Astrocyte (in vitro differentiated cells and primary cell): ENCODE measurements at regions not wholly inside any gene's neighbourhood (a gene's known extent, or its start where the extent isn't known, plus 50 kb on each side); places are given as distances from the start of the nearest gene placed in this dataset.

ENCODE experiments used
- DNase-seq: peaks from one replicate; pipeline ENCODE4 v3.0.0-alpha.2; 2010; ENCODE audit warnings: low read depth
- FAIRE-seq: peaks from 2 replicates; lab custom pipeline; 2011; peaks lifted over from hg19 to GRCh38; lab: Jason Lieb, UNC
- H2AFZ ChIP-seq: 2 replicates; pipeline ENCODE4 v1.6.0; 2012; ENCODE audit warnings: low read depth, low read length, inconsistent platforms
- H3K27ac ChIP-seq: 2 replicates; pipeline ENCODE4 v1.5.1; 2011; ENCODE audit warnings: low read depth, low read length, inconsistent platforms
- H3K27me3 ChIP-seq: 2 replicates; pipeline ENCODE4 v1.6.0; 2011; ENCODE audit warnings: low read length, inconsistent platforms; ENCODE audit not compliant: insufficient read depth
- H3K36me3 ChIP-seq: 2 replicates; pipeline ENCODE4 v1.5.1; 2011; ENCODE audit warnings: low read length, inconsistent platforms; ENCODE audit not compliant: insufficient read depth
- H3K4me1 ChIP-seq: 2 replicates; pipeline ENCODE4 v1.5.1; 2011; ENCODE audit warnings: low read length, inconsistent platforms; ENCODE audit not compliant: insufficient read depth
- H3K4me2 ChIP-seq: 2 replicates; pipeline ENCODE4 v1.6.0; 2012; ENCODE audit warnings: low read length, inconsistent platforms
- H3K4me3 ChIP-seq: 2 replicates; pipeline ENCODE4 v1.5.1; 2011; ENCODE audit warnings: low read depth, mild to moderate bottlenecking, low read length, inconsistent platforms; ENCODE audit not compliant: insufficient read depth
- H3K79me2 ChIP-seq: 2 replicates; pipeline ENCODE4 v1.6.0; 2012; ENCODE audit warnings: mild to moderate bottlenecking, low read length, inconsistent platforms; ENCODE audit not compliant: insufficient read depth
- H3K9ac ChIP-seq: 2 replicates; pipeline ENCODE4 v1.6.0; 2012; ENCODE audit warnings: mild to moderate bottlenecking, low read length, inconsistent platforms
- H3K9me3 ChIP-seq: 2 replicates; pipeline ENCODE4 v1.5.1; 2012; ENCODE audit warnings: low read depth, mild to moderate bottlenecking, low read length, inconsistent platforms; ENCODE audit not compliant: insufficient read depth
- H4K20me1 ChIP-seq: 2 replicates; pipeline ENCODE4 v1.6.0; 2012; ENCODE audit warnings: low read length, inconsistent platforms; ENCODE audit not compliant: insufficient read depth
- H3K27ac Mint-ChIP-seq: one replicate; pipeline ENCODE4 v1.8.0; 2021; ENCODE audit warnings: mild to moderate bottlenecking, mixed read lengths; ENCODE audit not compliant: unreplicated experiment
- H3K27me3 Mint-ChIP-seq: one replicate; pipeline ENCODE4 v1.8.0; 2021; ENCODE audit warnings: low read depth, mixed read lengths; ENCODE audit not compliant: unreplicated experiment
- H3K36me3 Mint-ChIP-seq: one replicate; pipeline ENCODE4 v1.8.0; 2021; ENCODE audit warnings: low read depth, mixed read lengths; ENCODE audit not compliant: unreplicated experiment
- H3K4me1 Mint-ChIP-seq: one replicate; pipeline ENCODE4 v1.8.0; 2021; ENCODE audit warnings: low read depth, mixed read lengths; ENCODE audit not compliant: unreplicated experiment
- H3K4me3 Mint-ChIP-seq: one replicate; pipeline ENCODE4 v1.8.0; 2021; ENCODE audit warnings: mild to moderate bottlenecking, moderate library complexity, mixed read lengths; ENCODE audit not compliant: unreplicated experiment
- H3K9me3 Mint-ChIP-seq: one replicate; pipeline ENCODE4 v1.8.0; 2021; ENCODE audit warnings: mild to moderate bottlenecking, mixed read lengths; ENCODE audit not compliant: unreplicated experiment
- EZH2 ChIP-seq: IDR thresholded peaks from 2 replicates; pipeline ENCODE4 v1.6.1; 2012; ENCODE audit warnings: mild to moderate bottlenecking, low read length, inconsistent platforms; ENCODE audit not compliant: insufficient read depth
- TF ChIP-seq, protein P1 (sequence below): IDR thresholded peaks from 2 replicates; pipeline ENCODE4 v1.5.1; 2011; ENCODE audit warnings: low read depth, mild to moderate bottlenecking, inconsistent platforms, low read length, moderate library complexity; ENCODE audit not compliant: insufficient read depth

DNA sequence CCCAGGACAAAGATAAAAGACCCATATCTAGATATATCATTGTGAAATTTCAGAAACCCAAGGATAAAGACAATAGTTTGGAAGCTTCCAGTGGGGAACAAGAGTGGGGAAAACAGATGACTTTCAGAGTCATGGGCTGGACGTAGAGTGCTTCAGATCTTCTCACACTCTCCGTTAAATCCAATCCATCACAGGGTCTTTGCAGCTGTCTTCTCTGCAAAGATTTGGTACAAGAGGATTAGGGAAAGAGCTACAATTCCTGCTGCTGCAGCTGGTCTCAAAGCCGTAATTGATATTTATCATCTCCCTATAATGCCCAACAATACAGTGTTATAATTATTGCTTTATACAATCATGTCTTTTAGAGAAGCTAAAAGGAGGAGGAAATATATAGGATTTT lies 63.4 kb upstream of the CLPB start:
- no peaks in the 10 kb centered on the region for H4K20me1 ChIP-seq
- no peaks in the 10 kb centered on the region for H3K4me1 ChIP-seq
- FAIRE-seq (no peak), DNase-seq (no peak)
- no peaks in the 10 kb centered on the region for H3K36me3 Mint-ChIP-seq
- no peak overlapping the region for H3K27ac Mint-ChIP-seq
- H3K27me3 Mint-ChIP-seq, result peaks cover 5% of the 10 kb centered on the region
- no peak overlapping the region for H3K4me2 ChIP-seq
- peaks cover 4% of the 10 kb centered on the region for H3K4me1 Mint-ChIP-seq
- no peaks in the 10 kb centered on the region for H3K36me3 ChIP-seq
- peaks cover 10% of the 10 kb centered on the region for H3K9me3 Mint-ChIP-seq
- H3K9ac ChIP-seq, result no peak overlapping the region
- TF ChIP-seq, protein P1, sequence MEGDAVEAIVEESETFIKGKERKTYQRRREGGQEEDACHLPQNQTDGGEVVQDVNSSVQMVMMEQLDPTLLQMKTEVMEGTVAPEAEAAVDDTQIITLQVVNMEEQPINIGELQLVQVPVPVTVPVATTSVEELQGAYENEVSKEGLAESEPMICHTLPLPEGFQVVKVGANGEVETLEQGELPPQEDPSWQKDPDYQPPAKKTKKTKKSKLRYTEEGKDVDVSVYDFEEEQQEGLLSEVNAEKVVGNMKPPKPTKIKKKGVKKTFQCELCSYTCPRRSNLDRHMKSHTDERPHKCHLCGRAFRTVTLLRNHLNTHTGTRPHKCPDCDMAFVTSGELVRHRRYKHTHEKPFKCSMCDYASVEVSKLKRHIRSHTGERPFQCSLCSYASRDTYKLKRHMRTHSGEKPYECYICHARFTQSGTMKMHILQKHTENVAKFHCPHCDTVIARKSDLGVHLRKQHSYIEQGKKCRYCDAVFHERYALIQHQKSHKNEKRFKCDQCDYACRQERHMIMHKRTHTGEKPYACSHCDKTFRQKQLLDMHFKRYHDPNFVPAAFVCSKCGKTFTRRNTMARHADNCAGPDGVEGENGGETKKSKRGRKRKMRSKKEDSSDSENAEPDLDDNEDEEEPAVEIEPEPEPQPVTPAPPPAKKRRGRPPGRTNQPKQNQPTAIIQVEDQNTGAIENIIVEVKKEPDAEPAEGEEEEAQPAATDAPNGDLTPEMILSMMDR, result no peak
- no peak for TF ChIP-seq EZH2
- H3K27ac ChIP-seq, result no peak overlapping the region
- H3K79me2 ChIP-seq, result no peaks in the 10 kb centered on the region
- no peak overlapping the region for H2AFZ ChIP-seq
- peaks cover 3% of the 10 kb centered on the region for H3K27me3 ChIP-seq
- H3K4me3 Mint-ChIP-seq, result no peak overlapping the region
- H3K9me3 ChIP-seq, result no peaks in the 10 kb centered on the region
- H3K4me3 ChIP-seq, result no peak overlapping the region

DNA sequence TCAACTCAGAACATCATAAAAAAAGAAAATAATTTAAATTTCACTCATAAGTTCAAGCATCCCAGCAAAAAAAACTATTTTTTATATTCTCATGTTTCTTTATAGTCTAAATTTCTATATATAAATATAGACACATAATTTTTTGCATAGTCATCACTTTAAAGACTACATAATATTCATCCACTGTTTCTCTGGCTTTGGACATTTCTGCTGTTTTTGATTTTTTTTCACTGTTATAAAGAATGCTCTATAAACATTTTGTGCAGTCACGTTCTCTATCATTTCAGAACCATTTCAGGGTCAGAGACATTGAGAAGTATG lies 59.7 kb upstream of the CLPB start:
- TF ChIP-seq, protein P1, result no peak
- TF ChIP-seq EZH2, result no peak
- H3K9me3 ChIP-seq, result no peaks in the 10 kb centered on the region
- H3K9ac ChIP-seq, result no peak overlapping the region
- peaks cover 3% of the 10 kb centered on the region for H3K27me3 ChIP-seq
- H3K4me3 ChIP-seq, result no peak overlapping the region
- Mint-ChIP-seq H3K36me3 (no peaks in the 10 kb centered on the region), H3K27me3 (peaks cover 5% of the 10 kb centered on the region), H3K27ac (no peak overlapping the region), H3K4me1 (peaks cover 4% of the 10 kb centered on the region), H3K4me3 (no peak overlapping the region), H3K9me3 (no peaks in the 10 kb centered on the region)
- DNase-seq (no peak), FAIRE-seq (no peak)
- no peaks in the 10 kb centered on the region for H3K36me3 ChIP-seq
- H2AFZ ChIP-seq, result no peak overlapping the region
- no peak overlapping the region for H3K27ac ChIP-seq
- no peak overlapping the region for H3K4me2 ChIP-seq
- no peaks in the 10 kb centered on the region for H4K20me1 ChIP-seq
- H3K79me2 ChIP-seq, result no peaks in the 10 kb centered on the region
- H3K4me1 ChIP-seq, result no peaks in the 10 kb centered on the region

DNA sequence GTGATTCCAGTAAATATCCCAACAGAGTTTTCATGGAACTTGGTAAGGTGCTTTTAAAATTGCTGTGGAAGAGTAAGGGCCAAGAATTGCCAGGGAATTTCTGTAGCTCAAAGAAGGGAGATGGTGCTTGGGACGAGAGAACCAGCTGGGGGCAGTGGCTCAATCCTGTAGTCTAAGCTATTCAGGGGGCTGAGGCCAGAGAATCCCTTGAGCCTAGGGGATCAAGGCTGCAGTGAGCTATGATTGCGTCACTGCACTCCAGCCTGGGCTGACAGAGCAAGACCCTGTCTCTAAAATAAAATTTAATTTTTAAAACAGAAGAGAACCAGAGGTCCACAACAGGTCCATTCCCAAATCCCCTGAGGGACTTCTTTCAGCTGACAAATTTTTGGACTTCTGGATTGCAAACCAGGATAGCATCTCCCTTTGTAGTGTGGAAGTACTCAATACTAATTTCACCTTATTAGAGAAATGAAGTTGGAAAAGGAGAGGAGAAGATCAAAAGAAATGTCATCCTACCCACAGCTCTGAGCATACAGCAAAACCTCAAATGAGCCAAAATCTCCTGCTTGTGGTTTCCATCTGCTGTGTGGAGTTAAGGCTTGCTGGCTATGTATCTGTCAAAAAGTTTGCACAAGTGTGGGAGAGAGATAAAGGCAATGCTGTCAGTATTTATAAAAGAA lies 59.2 kb upstream of the CLPB start:
- H4K20me1 ChIP-seq, result no peaks in the 10 kb centered on the region
- H3K79me2 ChIP-seq, result no peaks in the 10 kb centered on the region
- no peaks in the 10 kb centered on the region for H3K4me1 ChIP-seq
- H3K36me3 ChIP-seq, result no peaks in the 10 kb centered on the region
- H3K9me3 ChIP-seq, result no peaks in the 10 kb centered on the region
- no peak overlapping the region for H2AFZ ChIP-seq
- H3K36me3 Mint-ChIP-seq, result no peaks in the 10 kb centered on the region
- H3K27ac ChIP-seq, result no peak overlapping the region
- DNase-seq, result peak; percentile 37
- no peak overlapping the region for H3K27ac Mint-ChIP-seq
- H3K4me3 Mint-ChIP-seq, result no peak overlapping the region
- FAIRE-seq, result no peak
- H3K27me3 ChIP-seq, result peaks cover 3% of the 10 kb centered on the region
- H3K27me3 Mint-ChIP-seq, result peaks cover 5% of the 10 kb centered on the region
- H3K4me3 ChIP-seq, result no peak overlapping the region
- peaks cover 4% of the 10 kb centered on the region for H3K4me1 Mint-ChIP-seq
- no peak overlapping the region for H3K4me2 ChIP-seq
- H3K9ac ChIP-seq, result no peak overlapping the region
- H3K9me3 Mint-ChIP-seq, result no peaks in the 10 kb centered on the region
- no peak for TF ChIP-seq EZH2
- TF ChIP-seq, protein P1, result no peak
